ENCODE measurements at regions not wholly inside any gene's neighbourhood (a gene's known extent, or its start where the extent isn't known, plus 50 kb on each side); places are given as distances from the start of the nearest gene placed in this dataset.

DNA sequence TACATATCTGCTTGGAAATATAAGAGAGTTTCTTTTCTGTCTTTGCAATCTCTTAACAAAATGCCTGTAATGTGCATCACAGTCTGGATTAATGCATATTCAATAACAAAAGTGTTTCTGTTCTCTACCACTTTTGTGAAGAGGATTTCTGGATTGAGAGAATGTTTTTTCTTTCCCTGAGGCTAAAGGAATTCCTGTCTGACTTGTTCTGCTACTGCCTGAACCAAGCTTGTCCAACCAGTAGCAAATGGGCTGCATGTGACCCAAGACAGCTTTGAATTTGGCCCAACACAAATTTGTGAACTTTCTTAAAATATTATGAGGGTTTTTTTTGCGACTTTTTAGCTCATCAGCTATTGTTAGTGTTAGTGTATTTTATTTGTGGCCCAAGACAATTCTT lies 1133.9 kb downstream of the SH3BGRL start:
- TF ChIP-seq, protein P1, sequence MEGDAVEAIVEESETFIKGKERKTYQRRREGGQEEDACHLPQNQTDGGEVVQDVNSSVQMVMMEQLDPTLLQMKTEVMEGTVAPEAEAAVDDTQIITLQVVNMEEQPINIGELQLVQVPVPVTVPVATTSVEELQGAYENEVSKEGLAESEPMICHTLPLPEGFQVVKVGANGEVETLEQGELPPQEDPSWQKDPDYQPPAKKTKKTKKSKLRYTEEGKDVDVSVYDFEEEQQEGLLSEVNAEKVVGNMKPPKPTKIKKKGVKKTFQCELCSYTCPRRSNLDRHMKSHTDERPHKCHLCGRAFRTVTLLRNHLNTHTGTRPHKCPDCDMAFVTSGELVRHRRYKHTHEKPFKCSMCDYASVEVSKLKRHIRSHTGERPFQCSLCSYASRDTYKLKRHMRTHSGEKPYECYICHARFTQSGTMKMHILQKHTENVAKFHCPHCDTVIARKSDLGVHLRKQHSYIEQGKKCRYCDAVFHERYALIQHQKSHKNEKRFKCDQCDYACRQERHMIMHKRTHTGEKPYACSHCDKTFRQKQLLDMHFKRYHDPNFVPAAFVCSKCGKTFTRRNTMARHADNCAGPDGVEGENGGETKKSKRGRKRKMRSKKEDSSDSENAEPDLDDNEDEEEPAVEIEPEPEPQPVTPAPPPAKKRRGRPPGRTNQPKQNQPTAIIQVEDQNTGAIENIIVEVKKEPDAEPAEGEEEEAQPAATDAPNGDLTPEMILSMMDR (IDR thresholded peaks at IDR 0.05) = no peak
- TF ChIP-seq POLR2A (IDR thresholded peaks at IDR 0.05) = no peak

All from right lobe of liver (tissue), 4 donors.